OCI-LY1 (cell line): ENCODE measurements at regions not wholly inside any gene's neighbourhood (a gene's known extent, or its start where the extent isn't known, plus 50 kb on each side); places are given as distances from the start of the nearest gene placed in this dataset.

Source experiments
- H2AFZ ChIP-seq: fragments of 200-600 bp; sonication (generic), shearing (Covaris generic); 2 replicates; pipeline ENCODE4 v1.6.0; 2014; ENCODE audit warnings: antibody characterized with exemption, mild to moderate bottlenecking, low read length
- H3F3A ChIP-seq: fragments of 200-600 bp; sonication (generic), shearing (Covaris generic); 2 replicates; pipeline ENCODE4 v1.6.0; 2014; ENCODE audit warnings: mild to moderate bottlenecking, antibody characterized with exemption, low read length, moderate library complexity; ENCODE audit not compliant: insufficient read depth
- H3K27ac ChIP-seq: fragments of 200-600 bp; sonication (generic); 2 replicates; pipeline ENCODE4 v1.5.1; 2014; ENCODE audit warnings: low read length, mixed run types, mild to moderate bottlenecking, low read depth; ENCODE audit not compliant: poor library complexity, severe bottlenecking
- H3K27me3 ChIP-seq: fragments of 200-600 bp; sonication (generic); 2 replicates; pipeline ENCODE4 v1.6.0; 2014; ENCODE audit warnings: antibody characterized with exemption, mild to moderate bottlenecking, low read length, moderate library complexity; ENCODE audit not compliant: insufficient read depth
- H3K36me3 ChIP-seq: fragments of 200-600 bp; sonication (generic); 2 replicates; pipeline ENCODE4 v1.6.1; 2014; ENCODE audit warnings: mild to moderate bottlenecking, antibody characterized with exemption, low read length, moderate library complexity, mixed read lengths; ENCODE audit not compliant: insufficient read depth
- H3K4me1 ChIP-seq: fragments of 200-600 bp; sonication (generic); 2 replicates; pipeline ENCODE4 v1.5.1; 2014; ENCODE audit warnings: mild to moderate bottlenecking, low read length, moderate library complexity; ENCODE audit not compliant: insufficient read depth, severe bottlenecking
- H3K4me2 ChIP-seq: fragments of 200-600 bp; sonication (generic), shearing (Covaris generic); 2 replicates; pipeline ENCODE4 v1.6.1; 2014; ENCODE audit warnings: low read length
- H3K4me3 ChIP-seq: fragments of 200-600 bp; sonication (generic); 2 replicates; pipeline ENCODE4 v1.5.1; 2014; ENCODE audit warnings: low read length, low read depth, mild to moderate bottlenecking, mixed read lengths; ENCODE audit not compliant: poor library complexity, severe bottlenecking
- H3K79me2 ChIP-seq: fragments of 200-600 bp; shearing (Covaris generic); 2 replicates; pipeline ENCODE4 v1.6.1; 2016; ENCODE audit warnings: mixed run types, low read length, mixed read lengths; ENCODE audit not compliant: insufficient read depth
- H3K9ac ChIP-seq: fragments of 200-600 bp; sonication (generic), shearing (Covaris generic); 2 replicates; pipeline ENCODE4 v1.6.1; 2014; ENCODE audit warnings: mild to moderate bottlenecking, low read length, mixed read lengths
- H3K9me2 ChIP-seq: fragments of 200-600 bp; sonication (generic), shearing (Covaris generic); 2 replicates; pipeline ENCODE4 v1.6.1; 2014; ENCODE audit warnings: low read depth, mild to moderate bottlenecking, low read length, mixed read lengths
- H3K9me3 ChIP-seq: fragments of 200-600 bp; shearing (Covaris generic); 2 replicates; pipeline ENCODE4 v1.6.1; 2014; ENCODE audit warnings: low read length, mixed read lengths
- H4K20me1 ChIP-seq: fragments of 200-600 bp; sonication (generic), shearing (Covaris generic); 2 replicates; pipeline ENCODE4 v1.6.0; 2016; ENCODE audit warnings: mild to moderate bottlenecking, low read length; ENCODE audit not compliant: insufficient read depth
- CTCF ChIP-seq: fragments of 200-600 bp; sonication (generic), shearing (Covaris generic); IDR thresholded peaks from 2 replicates; pipeline ENCODE4 v1.5.1; 2017; ENCODE audit warnings: mild to moderate bottlenecking, antibody characterized with exemption, low read length, moderate library complexity, mixed read lengths
- EZH2 ChIP-seq: fragments of 200-600 bp; sonication (generic), shearing (Covaris generic); IDR thresholded peaks from 2 replicates; pipeline ENCODE4 v1.8.0; 2017; ENCODE audit warnings: borderline replicate concordance, mixed run types, mild to moderate bottlenecking, antibody characterized with exemption, low read length, moderate library complexity, mixed read lengths

- H3K4me3 ChIP-seq = no peak overlapping the region
- no peak for TF ChIP-seq CTCF
- no peak for TF ChIP-seq EZH2
- no peaks in the 10 kb centered on the region for H3K9me3 ChIP-seq
- no peaks in the 10 kb centered on the region for H3K4me1 ChIP-seq
- no peaks in the 10 kb centered on the region for H3F3A ChIP-seq
- no peak overlapping the region for H3K9ac ChIP-seq
- no peaks in the 10 kb centered on the region for H4K20me1 ChIP-seq
- no peaks in the 10 kb centered on the region for H3K36me3 ChIP-seq
- no peak overlapping the region for H3K27ac ChIP-seq
- no peak overlapping the region for H2AFZ ChIP-seq
- no peaks in the 10 kb centered on the region for H3K27me3 ChIP-seq
- H3K4me2 ChIP-seq = no peak overlapping the region
- H3K79me2 ChIP-seq = no peaks in the 10 kb centered on the region
- no peaks in the 10 kb centered on the region for H3K9me2 ChIP-seq
Measured at GRCh38 chr5:117487556-117487955, 912.9 kb upstream of the SEMA6A start.

- Histone ChIP-seq H3F3A (no peaks in the 10 kb centered on the region), H3K4me3 (no peak overlapping the region), H3K27me3 (no peaks in the 10 kb centered on the region), H3K4me1 (no peaks in the 10 kb centered on the region), H3K27ac (no peak overlapping the region), H4K20me1 (no peaks in the 10 kb centered on the region), H3K36me3 (no peaks in the 10 kb centered on the region), H2AFZ (no peak overlapping the region), H3K9me3 (no peaks in the 10 kb centered on the region), H3K9me2 (no peaks in the 10 kb centered on the region), H3K79me2 (no peaks in the 10 kb centered on the region), H3K4me2 (no peak overlapping the region), H3K9ac (no peak overlapping the region)
- no peak for TF ChIP-seq CTCF
- TF ChIP-seq EZH2 = no peak
Measured at GRCh38 chr5:117486879-117487391, 912.3 kb upstream of the SEMA6A start.

- no peaks in the 10 kb centered on the region for H4K20me1 ChIP-seq
- no peak overlapping the region for H3K4me3 ChIP-seq
- H3K4me2 ChIP-seq = no peak overlapping the region
- H2AFZ ChIP-seq = no peak overlapping the region
- H3K36me3 ChIP-seq = no peaks in the 10 kb centered on the region
- H3K79me2 ChIP-seq = no peaks in the 10 kb centered on the region
- H3F3A ChIP-seq = no peaks in the 10 kb centered on the region
- no peaks in the 10 kb centered on the region for H3K4me1 ChIP-seq
- no peaks in the 10 kb centered on the region for H3K9me3 ChIP-seq
- TF ChIP-seq EZH2 = no peak
- no peak for TF ChIP-seq CTCF
- H3K27me3 ChIP-seq = no peaks in the 10 kb centered on the region
- no peak overlapping the region for H3K9ac ChIP-seq
- no peaks in the 10 kb centered on the region for H3K9me2 ChIP-seq
- H3K27ac ChIP-seq = no peak overlapping the region
Measured at GRCh38 chr5:117486261-117486660, 911.6 kb upstream of the SEMA6A start.
